ENCODE measurements at regions not wholly inside any gene's neighbourhood (a gene's known extent, or its start where the extent isn't known, plus 50 kb on each side); places are given as distances from the start of the nearest gene placed in this dataset.

DNA sequence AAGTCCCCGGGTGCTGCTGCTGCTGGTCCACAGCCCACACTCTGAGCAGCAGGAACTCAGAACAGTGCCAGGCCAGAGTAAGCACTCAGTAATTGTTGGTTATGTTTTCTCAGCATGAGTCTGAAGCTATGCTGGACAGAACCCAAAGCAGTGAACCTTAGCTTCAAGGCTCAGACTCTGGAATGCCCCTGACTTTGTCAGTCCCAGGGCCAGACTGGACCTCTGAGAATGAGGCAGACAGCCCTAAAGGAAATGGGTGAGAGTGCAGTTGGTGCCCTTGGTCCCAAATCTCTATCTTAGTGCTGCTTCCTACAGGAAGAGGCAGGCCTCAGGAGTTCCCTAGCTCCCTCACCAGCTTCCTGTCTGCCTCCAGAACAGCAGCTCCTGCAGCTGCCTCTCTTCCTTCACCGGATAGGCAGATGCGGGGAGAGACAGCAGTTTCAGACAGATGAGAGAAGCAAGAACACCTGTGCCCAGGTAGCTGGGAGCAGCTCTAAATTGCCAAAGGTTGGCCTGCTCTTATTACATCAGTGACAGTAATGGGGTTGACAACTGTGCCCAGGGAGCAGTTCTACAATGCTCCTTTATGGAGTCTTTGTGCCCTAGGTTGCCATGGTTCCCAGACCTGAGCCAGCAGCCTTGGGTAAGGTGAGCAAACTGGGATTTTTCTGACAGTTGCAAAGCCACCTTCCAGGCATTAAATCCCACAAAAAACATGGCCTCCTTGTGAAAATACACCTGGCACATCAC, 82.2 kb upstream of the CXCL14 start:
- Mint-ChIP-seq H3K27ac (no peak overlapping the region), H3K4me1 (no peaks in the 10 kb centered on the region), H3K27me3 (peaks cover 12 to 22% (median 21%) of the 10 kb centered on the region in 5 donors), H3K36me3 (peaks cover 0 to 6% (median 0%) of the 10 kb centered on the region in 5 donors), H3K9me3 (peaks cover 0 to 27% (median 10%) of the 10 kb centered on the region in 11 donors), H3K4me3 (no peak overlapping the region)
- H3K36me3 ChIP-seq (ENCODE audit: control insufficient read depth in 2 of 3, insufficient read depth in 3 of 3, low read length in 3 of 3) = no peaks in the 10 kb centered on the region
- no peaks in the 10 kb centered on the region for H3K4me1 ChIP-seq (ENCODE audit: control insufficient read depth in 2 of 2, insufficient read depth in 2 of 2, low read length in 2 of 2)
- H3K4me3 ChIP-seq (ENCODE audit: low read length) = no peak overlapping the region
- no peak for DNase-seq
- H3K27me3 ChIP-seq (ENCODE audit: control insufficient read depth in 2 of 2, insufficient read depth in 2 of 2, low read length in 2 of 2) = peaks cover 0 to 2% of the 10 kb centered on the region in 2 donors
- ATAC-seq = no peak
- peaks cover 0 to 6% (median 0%) of the 10 kb centered on the region in 3 experiments for H3K9me3 ChIP-seq (ENCODE audit: control insufficient read depth in 2 of 3, low read length in 3 of 3)
- ChIA-PET CTCF (no interaction called here), POLR2A (no interaction called here)
- intact Hi-C loops (cut with micrococcal nuclease) = no loop called here
- H3K27ac ChIP-seq (ENCODE audit: low read depth, low read length) = no peak overlapping the region

DNA sequence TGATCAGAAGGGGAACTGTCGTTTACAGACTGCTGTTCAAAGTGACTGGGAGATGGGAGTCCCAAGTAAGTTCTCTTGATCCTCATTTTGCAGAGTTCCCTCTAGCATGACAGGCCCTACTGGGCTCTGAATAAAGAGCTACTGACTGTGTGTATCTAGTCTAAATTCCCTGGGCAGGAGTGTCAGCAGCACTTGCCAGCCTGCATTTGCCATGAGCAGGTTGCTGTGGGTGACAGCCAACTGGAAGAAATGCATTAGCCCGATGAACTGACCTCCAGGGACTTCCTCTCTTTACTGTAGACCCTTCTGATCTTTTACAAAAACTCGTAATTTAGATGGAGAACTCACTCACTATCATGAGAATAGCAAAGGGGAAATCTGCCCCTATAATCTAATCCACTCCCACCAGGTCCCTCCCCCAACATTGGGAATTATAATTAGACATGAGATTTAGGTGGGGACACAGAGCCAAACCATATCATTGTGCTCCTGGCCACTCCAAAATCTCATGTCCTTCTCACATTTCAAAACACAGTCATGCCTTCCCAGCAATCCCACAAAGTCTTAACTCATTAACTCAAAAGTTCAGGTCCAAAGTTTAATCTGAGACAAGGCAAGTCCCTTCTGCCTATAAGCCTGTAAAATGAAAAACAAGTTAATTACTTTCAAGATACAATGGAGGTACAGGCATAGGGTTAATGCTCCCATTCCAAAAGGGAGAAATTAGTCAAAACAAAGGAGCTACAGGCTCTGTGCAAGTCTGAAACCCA, 78.9 kb upstream of the CXCL14 start:
- ChIA-PET POLR2A (no interaction called here), CTCF (no interaction called here)
- intact Hi-C loops (cut with micrococcal nuclease) = no loop called here
- Histone ChIP-seq H3K27me3 (ENCODE audit: control insufficient read depth in 2 of 2, insufficient read depth in 2 of 2, low read length in 2 of 2) (no peaks in the 10 kb centered on the region), H3K4me3 (ENCODE audit: low read length) (no peak overlapping the region), H3K4me1 (ENCODE audit: control insufficient read depth in 2 of 2, insufficient read depth in 2 of 2, low read length in 2 of 2) (no peaks in the 10 kb centered on the region), H3K27ac (ENCODE audit: low read depth, low read length) (no peak overlapping the region), H3K9me3 (ENCODE audit: control insufficient read depth in 2 of 3, low read length in 3 of 3) (peaks cover 0 to 6% (median 0%) of the 10 kb centered on the region in 3 experiments), H3K36me3 (ENCODE audit: control insufficient read depth in 2 of 3, insufficient read depth in 3 of 3, low read length in 3 of 3) (no peaks in the 10 kb centered on the region)
- Mint-ChIP-seq H3K9me3 (peaks cover 0 to 27% (median 10%) of the 10 kb centered on the region in 11 donors), H3K4me1 (no peaks in the 10 kb centered on the region), H3K27me3 (peaks cover 2 to 17% (median 8%) of the 10 kb centered on the region in 5 donors), H3K27ac (no peak overlapping the region), H3K36me3 (peaks cover 0 to 6% (median 0%) of the 10 kb centered on the region in 5 donors), H3K4me3 (no peak overlapping the region)
- DNase-seq (no peak), ATAC-seq (no peak)

DNA sequence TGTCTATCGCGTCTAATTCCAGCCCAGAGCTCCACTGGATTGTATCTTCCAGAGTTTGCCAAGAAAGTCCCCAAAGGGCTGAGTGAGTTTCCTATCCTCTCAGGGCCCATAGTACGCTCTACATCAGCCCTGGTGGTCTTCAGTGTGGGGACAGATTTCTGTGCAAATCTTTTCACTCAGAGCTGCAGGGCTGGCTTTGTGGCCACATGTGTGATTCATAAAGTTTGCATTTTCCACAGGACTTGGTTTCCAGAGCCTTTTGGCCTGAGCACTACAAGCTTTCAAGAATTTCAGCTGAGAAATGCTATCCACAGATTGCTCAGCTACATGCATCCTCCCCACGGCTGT, 76.7 kb upstream of the CXCL14 start:
- DNase-seq (no peak), ATAC-seq (no peak)
- Mint-ChIP-seq H3K27ac (no peak overlapping the region), H3K27me3 (peaks cover 0 to 14% (median 11%) of the 10 kb centered on the region in 5 donors), H3K36me3 (peaks cover 0 to 6% (median 0%) of the 10 kb centered on the region in 5 donors), H3K9me3 (peaks cover 0 to 27% (median 10%) of the 10 kb centered on the region in 11 donors), H3K4me1 (no peaks in the 10 kb centered on the region), H3K4me3 (no peak overlapping the region)
- no peaks in the 10 kb centered on the region for H3K27me3 ChIP-seq (ENCODE audit: control insufficient read depth in 2 of 2, insufficient read depth in 2 of 2, low read length in 2 of 2)
- intact Hi-C loops (cut with micrococcal nuclease) = no loop called here
- CTCF ChIA-PET = no interaction called here
- no peak overlapping the region for H3K27ac ChIP-seq (ENCODE audit: low read depth, low read length)
- no peaks in the 10 kb centered on the region for H3K4me1 ChIP-seq (ENCODE audit: control insufficient read depth in 2 of 2, insufficient read depth in 2 of 2, low read length in 2 of 2)
- H3K9me3 ChIP-seq (ENCODE audit: control insufficient read depth in 2 of 3, low read length in 3 of 3) = peaks cover 0 to 6% (median 0%) of the 10 kb centered on the region in 3 experiments
- POLR2A ChIA-PET = no interaction called here
- H3K4me3 ChIP-seq (ENCODE audit: low read length) = no peak overlapping the region
- no peaks in the 10 kb centered on the region for H3K36me3 ChIP-seq (ENCODE audit: control insufficient read depth in 2 of 3, insufficient read depth in 3 of 3, low read length in 3 of 3)

DNA sequence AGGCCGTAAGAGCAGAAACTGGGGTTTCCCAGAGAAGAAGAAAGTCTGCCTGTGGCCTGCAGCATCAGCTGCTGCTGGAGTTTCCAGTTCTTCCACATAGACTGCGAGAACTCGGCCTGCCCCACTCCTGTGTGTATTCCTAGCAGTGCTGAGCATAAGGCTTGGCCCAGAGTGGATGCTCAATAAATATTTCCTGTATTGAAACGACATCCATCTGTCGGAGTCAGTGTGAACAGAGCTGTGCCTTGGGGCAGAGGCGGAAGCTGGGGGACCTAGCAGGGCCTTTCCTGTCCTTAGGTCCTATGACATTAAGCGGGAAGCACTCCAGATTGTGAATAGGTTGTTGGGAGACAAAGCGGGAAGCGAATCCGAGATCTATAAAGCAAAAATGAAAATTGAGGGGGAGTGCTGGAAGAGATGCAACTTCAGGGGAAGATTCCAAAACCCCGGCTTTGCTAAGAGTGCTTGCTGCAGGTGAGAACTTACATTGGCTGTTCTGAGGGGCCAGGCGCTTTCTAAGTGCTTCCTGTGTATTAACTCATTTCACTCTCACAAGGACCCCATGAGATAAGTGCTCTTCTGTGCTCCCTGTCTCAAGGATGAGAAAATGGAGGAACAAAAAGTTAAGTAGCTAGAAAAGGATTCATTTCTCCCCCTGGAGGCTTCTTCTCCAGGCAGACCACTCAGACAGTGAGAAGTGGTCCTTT, 76.1 kb upstream of the CXCL14 start:
- intact Hi-C loops (cut with micrococcal nuclease) = no loop called here
- ChIA-PET POLR2A (no interaction called here), CTCF (no interaction called here)
- no peak for ATAC-seq
- peaks cover 0 to 6% (median 0%) of the 10 kb centered on the region in 3 experiments for H3K9me3 ChIP-seq (ENCODE audit: control insufficient read depth in 2 of 3, low read length in 3 of 3)
- Mint-ChIP-seq H3K4me3 (no peak overlapping the region), H3K36me3 (peaks cover 0 to 6% (median 0%) of the 10 kb centered on the region in 5 donors), H3K4me1 (no peaks in the 10 kb centered on the region), H3K27me3 (peaks cover 0 to 14% (median 11%) of the 10 kb centered on the region in 5 donors), H3K9me3 (peaks cover 0 to 22% (median 8%) of the 10 kb centered on the region in 11 donors), H3K27ac (no peak overlapping the region)
- DNase-seq = no peak
- no peaks in the 10 kb centered on the region for H3K4me1 ChIP-seq (ENCODE audit: control insufficient read depth in 2 of 2, insufficient read depth in 2 of 2, low read length in 2 of 2)
- H3K27me3 ChIP-seq (ENCODE audit: control insufficient read depth in 2 of 2, insufficient read depth in 2 of 2, low read length in 2 of 2) = no peaks in the 10 kb centered on the region
- H3K36me3 ChIP-seq (ENCODE audit: control insufficient read depth in 2 of 3, insufficient read depth in 3 of 3, low read length in 3 of 3) = no peaks in the 10 kb centered on the region
- H3K27ac ChIP-seq (ENCODE audit: low read depth, low read length) = no peak overlapping the region
- no peak overlapping the region for H3K4me3 ChIP-seq (ENCODE audit: low read length)

DNA sequence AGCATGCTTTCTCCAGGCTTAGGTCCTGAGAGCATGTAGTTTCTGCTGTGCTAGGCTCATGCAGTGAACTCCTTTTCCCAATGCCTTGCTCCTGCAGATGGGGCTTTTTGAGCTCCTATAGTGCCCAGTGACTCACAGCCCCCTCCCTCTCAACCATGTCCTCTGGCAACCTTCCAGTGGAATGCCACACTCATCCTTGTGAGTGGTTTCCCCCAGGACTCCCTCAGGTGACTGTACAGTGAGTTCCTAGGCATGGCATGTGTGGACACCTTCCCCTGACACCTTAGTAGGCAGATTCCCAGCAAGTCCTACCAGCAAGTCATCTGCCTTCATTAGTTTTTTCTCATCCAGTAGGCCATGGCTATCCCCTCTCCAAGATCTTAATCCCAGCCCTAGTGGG, 72.4 kb upstream of the CXCL14 start:
- no peak for DNase-seq
- Mint-ChIP-seq H3K27ac (no peak overlapping the region), H3K4me3 (no peak overlapping the region), H3K27me3 (peaks cover 0 to 13% (median 7%) of the 10 kb centered on the region in 5 donors), H3K36me3 (no peaks in the 10 kb centered on the region), H3K4me1 (no peaks in the 10 kb centered on the region), H3K9me3 (no peaks in the 10 kb centered on the region)
- Histone ChIP-seq H3K4me1 (ENCODE audit: control insufficient read depth in 2 of 2, insufficient read depth in 2 of 2, low read length in 2 of 2) (no peaks in the 10 kb centered on the region), H3K27ac (ENCODE audit: low read depth, low read length) (no peak overlapping the region), H3K36me3 (ENCODE audit: control insufficient read depth in 2 of 3, insufficient read depth in 3 of 3, low read length in 3 of 3) (no peaks in the 10 kb centered on the region), H3K27me3 (ENCODE audit: control insufficient read depth in 2 of 2, insufficient read depth in 2 of 2, low read length in 2 of 2) (no peaks in the 10 kb centered on the region), H3K4me3 (ENCODE audit: low read length) (no peak overlapping the region), H3K9me3 (ENCODE audit: control insufficient read depth in 2 of 3, low read length in 3 of 3) (no peaks in the 10 kb centered on the region)
- no peak for ATAC-seq
- CTCF ChIA-PET = no interaction called here
- intact Hi-C loops (cut with micrococcal nuclease) = no loop called here
- POLR2A ChIA-PET = no interaction called here

DNA sequence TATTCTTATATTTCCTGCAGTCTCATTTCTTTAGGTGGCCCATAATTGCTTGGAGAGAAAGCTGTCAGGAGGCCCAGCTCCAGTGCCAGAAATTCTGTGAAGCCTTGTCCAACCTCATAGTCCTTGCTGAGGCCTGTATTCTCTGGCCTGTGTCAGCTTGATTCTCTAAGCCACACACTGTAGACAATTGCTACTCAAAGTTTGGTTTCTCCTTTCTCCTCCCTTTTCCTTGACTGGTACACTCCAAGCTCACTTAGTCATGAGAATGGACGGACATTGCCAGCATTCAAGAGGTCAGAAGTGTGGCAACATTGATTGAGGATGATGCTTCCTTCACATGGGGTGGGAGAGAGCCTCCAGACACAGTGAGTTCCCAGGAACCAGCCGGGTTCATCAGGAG, 71.3 kb upstream of the CXCL14 start:
- H3K9me3 ChIP-seq (ENCODE audit: control insufficient read depth in 2 of 3, low read length in 3 of 3) = no peaks in the 10 kb centered on the region
- no peak overlapping the region for H3K27ac ChIP-seq (ENCODE audit: low read depth, low read length)
- no peak for ATAC-seq
- Mint-ChIP-seq H3K27ac (no peak overlapping the region), H3K4me1 (no peaks in the 10 kb centered on the region), H3K36me3 (no peaks in the 10 kb centered on the region), H3K4me3 (no peak overlapping the region), H3K27me3 (peaks cover 0 to 13% (median 6%) of the 10 kb centered on the region in 5 donors), H3K9me3 (no peaks in the 10 kb centered on the region)
- ChIA-PET CTCF (no interaction called here), POLR2A (no interaction called here)
- H3K36me3 ChIP-seq (ENCODE audit: control insufficient read depth in 2 of 3, insufficient read depth in 3 of 3, low read length in 3 of 3) = no peaks in the 10 kb centered on the region
- intact Hi-C loops (cut with micrococcal nuclease) = no loop called here
- no peak for DNase-seq
- no peaks in the 10 kb centered on the region for H3K27me3 ChIP-seq (ENCODE audit: control insufficient read depth in 2 of 2, insufficient read depth in 2 of 2, low read length in 2 of 2)
- no peak overlapping the region for H3K4me3 ChIP-seq (ENCODE audit: low read length)
- H3K4me1 ChIP-seq (ENCODE audit: control insufficient read depth in 2 of 2, insufficient read depth in 2 of 2, low read length in 2 of 2) = no peaks in the 10 kb centered on the region

Data from naive thymus-derived CD4-positive, alpha-beta T cell (primary cell).